ENCODE measurements at regions not wholly inside any gene's neighbourhood (a gene's known extent, or its start where the extent isn't known, plus 50 kb on each side); places are given as distances from the start of the nearest gene placed in this dataset.

- ChIA-PET CTCF (no interaction called here), POLR2A (no interaction called here)
- DNase-seq (ENCODE audit: extremely low spot score), result no peak
- no peak for TF ChIP-seq FOXM1 (IDR thresholded peaks at IDR 0.05; ENCODE audit: borderline replicate concordance)
- no peak for TF ChIP-seq TARDBP (IDR thresholded peaks at IDR 0.05)
- no peak for TF ChIP-seq HDGF (IDR thresholded peaks at IDR 0.05; ENCODE audit: borderline replicate concordance)
- TF ChIP-seq ZNF384 (IDR thresholded peaks at IDR 0.05), result no peak
- no peak for TF ChIP-seq ELF4 (IDR thresholded peaks at IDR 0.05)
- no peak for TF ChIP-seq FOXA1 (IDR thresholded peaks at IDR 0.05)
- TF ChIP-seq FOXK2 (IDR thresholded peaks at IDR 0.05), result no peak
- no peak for TF ChIP-seq ARNT (IDR thresholded peaks at IDR 0.05)
- no peak for TF ChIP-seq SP1 (IDR thresholded peaks at IDR 0.05)
- no peak for TF ChIP-seq NFRKB (IDR thresholded peaks at IDR 0.05)
- TF ChIP-seq SUZ12 (IDR thresholded peaks at IDR 0.05), result no peak
- TF ChIP-seq CTBP1 (IDR thresholded peaks at IDR 0.05; ENCODE audit: borderline replicate concordance), result no peak
- TF ChIP-seq LEF1 (IDR thresholded peaks at IDR 0.05; ENCODE audit: borderline replicate concordance), result no peak
Observed at GRCh38 chr2:217364224-217364623, 504.4 kb upstream of the TNP1 start.

- TF ChIP-seq ARNT (IDR thresholded peaks at IDR 0.05) (no peak), CTBP1 (IDR thresholded peaks at IDR 0.05; ENCODE audit: borderline replicate concordance) (no peak)
- ChIA-PET CTCF (interaction anchor here (1.3 kb wide), 1 partner anchor 350 kb away, joined by 3 read pairs; no protein-coding TSS in a partner anchor), POLR2A (no interaction called here)
- DNase-seq (ENCODE audit: extremely low spot score), result no peak
Observed at GRCh38 chr2:217363470-217363869, 503.6 kb upstream of the TNP1 start.

GRCh38 chr2:217362710-217363109 lies 502.8 kb upstream of the TNP1 start:
- CTCF ChIA-PET, result interaction anchor here (1.3 kb wide), 1 partner anchor 350 kb away, joined by 3 read pairs; no protein-coding TSS in a partner anchor
- TF ChIP-seq TARDBP (IDR thresholded peaks at IDR 0.05) (no peak), BHLHE40 (IDR thresholded peaks at IDR 0.05; ENCODE audit: borderline replicate concordance) (no peak), SUZ12 (IDR thresholded peaks at IDR 0.05) (no peak), LEF1 (IDR thresholded peaks at IDR 0.05; ENCODE audit: borderline replicate concordance) (no peak), FOXM1 (IDR thresholded peaks at IDR 0.05; ENCODE audit: borderline replicate concordance) (no peak), ZNF384 (IDR thresholded peaks at IDR 0.05) (no peak), L3MBTL2 (conservative IDR thresholded peaks at IDR 0.05) (no peak), ARNT (IDR thresholded peaks at IDR 0.05) (no peak), FOXA1 (IDR thresholded peaks at IDR 0.05) (no peak), CTBP1 (IDR thresholded peaks at IDR 0.05; ENCODE audit: borderline replicate concordance) (no peak), PKNOX1 (IDR thresholded peaks at IDR 0.05) (no peak), FOXK2 (IDR thresholded peaks at IDR 0.05) (no peak), NFRKB (IDR thresholded peaks at IDR 0.05) (no peak), ELF4 (IDR thresholded peaks at IDR 0.05) (no peak), SP1 (IDR thresholded peaks at IDR 0.05) (no peak), HDGF (IDR thresholded peaks at IDR 0.05; ENCODE audit: borderline replicate concordance) (no peak)
- POLR2A ChIA-PET, result no interaction called here
- no peak for DNase-seq (ENCODE audit: extremely low spot score)

GRCh38 chr2:217362286-217362685 lies 502.4 kb upstream of the TNP1 start:
- ChIA-PET CTCF (interaction anchor here (1.3 kb wide), 1 partner anchor 351 kb away, joined by 3 read pairs; no protein-coding TSS in a partner anchor), POLR2A (no interaction called here)
- TF ChIP-seq BHLHE40 (IDR thresholded peaks at IDR 0.05; ENCODE audit: borderline replicate concordance) (no peak), FOXK2 (IDR thresholded peaks at IDR 0.05) (no peak), FOXA1 (IDR thresholded peaks at IDR 0.05) (no peak), ZNF384 (IDR thresholded peaks at IDR 0.05) (no peak), NFRKB (IDR thresholded peaks at IDR 0.05) (no peak), ARNT (IDR thresholded peaks at IDR 0.05) (no peak), PKNOX1 (IDR thresholded peaks at IDR 0.05) (no peak)
- no peak for DNase-seq (ENCODE audit: extremely low spot score)

- no peak for TF ChIP-seq SP1 (IDR thresholded peaks at IDR 0.05)
- TF ChIP-seq L3MBTL2 (conservative IDR thresholded peaks at IDR 0.05), result no peak
- TF ChIP-seq FOXK2 (IDR thresholded peaks at IDR 0.05), result no peak
- TF ChIP-seq NFRKB (IDR thresholded peaks at IDR 0.05), result no peak
- no peak for TF ChIP-seq HDGF (IDR thresholded peaks at IDR 0.05; ENCODE audit: borderline replicate concordance)
- no peak for TF ChIP-seq FOXA1 (IDR thresholded peaks at IDR 0.05)
- no peak for TF ChIP-seq FOXM1 (IDR thresholded peaks at IDR 0.05; ENCODE audit: borderline replicate concordance)
- no peak for TF ChIP-seq BHLHE40 (IDR thresholded peaks at IDR 0.05; ENCODE audit: borderline replicate concordance)
- no peak for DNase-seq (ENCODE audit: extremely low spot score)
- ChIA-PET POLR2A (no interaction called here), CTCF (interaction anchor here (0.9 kb wide), 1 partner anchor 287 kb away, joined by 4 read pairs; no protein-coding TSS in a partner anchor)
Observed at GRCh38 chr2:217361483-217361880, 501.6 kb upstream of the TNP1 start.

- no peak for DNase-seq (ENCODE audit: extremely low spot score)
- CTCF ChIA-PET, result interaction anchor here (0.9 kb wide), 1 partner anchor 287 kb away, joined by 4 read pairs; no protein-coding TSS in a partner anchor
- POLR2A ChIA-PET, result no interaction called here
- TF ChIP-seq PKNOX1 (IDR thresholded peaks at IDR 0.05), result 0 out of 2 replicates have a peak, but pooled peaks have one; percentile 33
- no peak for TF ChIP-seq ZNF384 (IDR thresholded peaks at IDR 0.05)
Observed at GRCh38 chr2:217360781-217361482, 501.1 kb upstream of the TNP1 start.

GRCh38 chr2:217360111-217360510 lies 500.2 kb upstream of the TNP1 start:
- no peak for DNase-seq (ENCODE audit: extremely low spot score)
- ChIA-PET CTCF (no interaction called here), POLR2A (no interaction called here)
- no peak for TF ChIP-seq LEF1 (IDR thresholded peaks at IDR 0.05; ENCODE audit: borderline replicate concordance)
- no peak for TF ChIP-seq ELF4 (IDR thresholded peaks at IDR 0.05)
- TF ChIP-seq FOXK2 (IDR thresholded peaks at IDR 0.05), result no peak
- TF ChIP-seq FOXA1 (IDR thresholded peaks at IDR 0.05), result no peak

All from HEK293T (cell line).